H1 (cell line): ENCODE measurements at regions not wholly inside any gene's neighbourhood (a gene's known extent, or its start where the extent isn't known, plus 50 kb on each side); places are given as distances from the start of the nearest gene placed in this dataset.

Experiments
- CTCF ChIA-PET: fragments of 300-600 bp; sonication (Branson Sonifier 250); formaldehyde crosslinking; loops from one replicate; lab custom pipeline; 2021; ENCODE audit not compliant: partially characterized antibody; lab: Charles Lee
- POLR2A ChIA-PET: fragments of 300-600 bp; sonication (Branson Sonifier 250); formaldehyde crosslinking; loops from one replicate; lab custom pipeline; 2021; ENCODE audit warnings: inconsistent platforms; ENCODE audit not compliant: partially characterized antibody; lab: Charles Lee
- DNase-seq, 2 experiments: peaks; one replicate each; pipeline versions ENCODE4 v3.0.0 to v3.0.0-alpha.2; 2010 to 2022; ENCODE audit warnings: low spot score in 2 of 2, low read depth in 1 of 2, mixed read lengths in 1 of 2
- FAIRE-seq: peaks from 2 replicates; lab custom pipeline; 2011; peaks lifted over from hg19 to GRCh38; lab: Jason Lieb, UNC
- H2AFZ ChIP-seq: 2 replicates; pipeline ENCODE4 v1.8.1; 2012; ENCODE audit warnings: low read length, inconsistent platforms
- H2AK5ac ChIP-seq: 2 replicates; pipeline ENCODE4 v1.6.1; 2013; ENCODE audit warnings: low read depth, low read length
- H2BK120ac ChIP-seq: replicated peaks from 2 replicates; pipeline ENCODE3; 2013; ENCODE audit warnings: low read depth, low read length, inconsistent platforms
- H2BK12ac ChIP-seq: 2 replicates; pipeline ENCODE4 v1.6.1; 2013; ENCODE audit warnings: low read depth, low read length
- H2BK15ac ChIP-seq: 2 replicates; pipeline ENCODE4 v1.6.1; 2013; ENCODE audit warnings: low read length
- H2BK20ac ChIP-seq: 2 replicates; pipeline ENCODE4 v1.6.1; 2013; ENCODE audit warnings: low read length
- H2BK5ac ChIP-seq: 2 replicates; pipeline ENCODE4 v1.6.1; 2013; ENCODE audit warnings: low read depth, low read length
- H3K14ac ChIP-seq: 2 replicates; pipeline ENCODE4 v1.6.1; 2013; ENCODE audit warnings: inconsistent platforms; ENCODE audit not compliant: insufficient read length
- H3K18ac ChIP-seq: 2 replicates; pipeline ENCODE4 v1.6.1; 2013; ENCODE audit warnings: low read length; ENCODE audit errors: extremely low read depth
- H3K23ac ChIP-seq: 2 replicates; pipeline ENCODE4 v1.6.1; 2013; ENCODE audit warnings: inconsistent platforms; ENCODE audit not compliant: insufficient read length
- H3K23me2 ChIP-seq: 2 replicates; pipeline ENCODE4 v1.6.1; 2013; ENCODE audit warnings: low read depth, low read length
- H3K27ac ChIP-seq: 2 replicates; pipeline ENCODE4 v1.6.1; 2011; ENCODE audit warnings: low read depth, low read length, inconsistent platforms
- H3K27me3 ChIP-seq, 4 experiments: replicated peaks in 1 of 4; 1 replicate in 1 of 4; 2 replicates in 3 of 4; pipeline versions ENCODE4 v1.6.1 to v1.8.1; 2011 to 2013; ENCODE audit warnings: low read length in 3 of 4, mild to moderate bottlenecking in 3 of 4, inconsistent platforms in 2 of 4, mixed read lengths in 2 of 4, moderate library complexity in 1 of 4; ENCODE audit not compliant: control insufficient read depth in 3 of 4, insufficient read depth in 3 of 4; ENCODE audit errors: extremely low read depth in 1 of 4
- H3K36me3 ChIP-seq, 4 experiments: 2 replicates each; pipeline versions ENCODE4 v1.6.1 to v1.8.1; 2011 to 2013; ENCODE audit warnings: mild to moderate bottlenecking in 4 of 4, low read length in 3 of 4, moderate library complexity in 2 of 4, control low read depth in 1 of 4, inconsistent platforms in 1 of 4; ENCODE audit not compliant: insufficient read depth in 4 of 4, control insufficient read depth in 2 of 4
- H3K4ac ChIP-seq: replicated peaks from 2 replicates; pipeline ENCODE3; 2013; ENCODE audit warnings: low read length, low read depth, mixed read lengths, inconsistent platforms; ENCODE audit not compliant: insufficient read length
- H3K4me1 ChIP-seq, 4 experiments: replicated peaks in 1 of 4; 1 replicate in 1 of 4; 2 replicates in 3 of 4; pipeline versions ENCODE4 v1.6.1 to v1.8.1; 2011 to 2013; ENCODE audit warnings: low read length in 3 of 4, inconsistent platforms in 2 of 4, mixed read lengths in 1 of 4; ENCODE audit not compliant: insufficient read depth in 4 of 4, control insufficient read depth in 3 of 4
- H3K4me2 ChIP-seq, 2 experiments: 2 replicates each; pipeline versions ENCODE4 v1.6.1 to v1.8.1; 2011 to 2013; ENCODE audit warnings: low read depth in 2 of 2, low read length in 2 of 2, control low read depth in 1 of 2, inconsistent platforms in 1 of 2, mild to moderate bottlenecking in 1 of 2; ENCODE audit not compliant: insufficient read depth in 1 of 2
- H3K4me3 ChIP-seq, 4 experiments: fragments of 200-600, 300-600 bp in 1 of 4; sonication (generic), shearing (Covaris generic), sonication (Bioruptor Twin) in 1 of 4; 2 replicates each; pipeline versions ENCODE4 v1.5.1 to v1.8.1; 2011 to 2016; ENCODE audit warnings: low read length in 4 of 4, low read depth in 3 of 4, control low read depth in 2 of 4, inconsistent platforms in 2 of 4, mild to moderate bottlenecking in 2 of 4, mixed read lengths in 1 of 4, moderate library complexity in 1 of 4; ENCODE audit not compliant: insufficient read depth in 2 of 4; ENCODE audit errors: extremely low read depth in 1 of 4
- H3K56ac ChIP-seq: replicated peaks from 2 replicates; pipeline ENCODE3; 2013; ENCODE audit warnings: low read depth, mild to moderate bottlenecking, mixed read lengths, low read length, inconsistent platforms; ENCODE audit not compliant: insufficient read length
- H3K79me1 ChIP-seq: 2 replicates; pipeline ENCODE4 v1.6.1; 2013; ENCODE audit warnings: low read depth, low read length, control low read depth
- H3K79me2 ChIP-seq, 2 experiments: 2 replicates each; pipeline versions ENCODE4 v1.6.1 to v1.8.1; 2012 to 2013; ENCODE audit warnings: low read length in 2 of 2, mild to moderate bottlenecking in 2 of 2, inconsistent platforms in 1 of 2; ENCODE audit not compliant: insufficient read depth in 2 of 2, control insufficient read depth in 1 of 2
- H3K9ac ChIP-seq, 4 experiments: replicated peaks in 1 of 4; 1 replicate in 1 of 4; 2 replicates in 3 of 4; pipeline versions ENCODE4 v1.6.1 to v1.8.1; 2011 to 2013; ENCODE audit warnings: low read depth in 3 of 4, low read length in 3 of 4, control low read depth in 2 of 4, mild to moderate bottlenecking in 2 of 4, moderate library complexity in 2 of 4, inconsistent platforms in 1 of 4; ENCODE audit errors: extremely low read depth in 1 of 4
- H3K9me3 ChIP-seq, 2 experiments: 2 replicates each; pipeline versions ENCODE4 v1.6.1 to v1.8.1; 2012 to 2013; ENCODE audit warnings: mild to moderate bottlenecking in 2 of 2, moderate library complexity in 2 of 2, control low read depth in 1 of 2, inconsistent platforms in 1 of 2, low read depth in 1 of 2, low read length in 1 of 2, mixed read lengths in 1 of 2; ENCODE audit not compliant: insufficient read depth in 2 of 2
- H4K20me1 ChIP-seq, 2 experiments: replicated peaks in 1 of 2; 2 replicates each; pipeline versions ENCODE3 to v1.8.1; 2011 to 2013; ENCODE audit warnings: inconsistent platforms in 2 of 2, low read length in 2 of 2, mild to moderate bottlenecking in 1 of 2; ENCODE audit not compliant: insufficient read depth in 2 of 2, control insufficient read depth in 1 of 2
- H4K5ac ChIP-seq: 2 replicates; pipeline ENCODE4 v1.6.1; 2013; ENCODE audit warnings: low read length, low read depth, mixed read lengths, inconsistent platforms; ENCODE audit not compliant: insufficient read length
- H4K8ac ChIP-seq: 2 replicates; pipeline ENCODE4 v1.8.0; 2013; ENCODE audit warnings: mild to moderate bottlenecking, moderate library complexity, low read length, inconsistent platforms; ENCODE audit not compliant: insufficient read depth; ENCODE audit errors: extremely low read depth
- H4K91ac ChIP-seq: replicated peaks from 2 replicates; pipeline ENCODE3; 2013; ENCODE audit warnings: low read length, mixed read lengths, inconsistent platforms; ENCODE audit not compliant: insufficient read length
- BACH1 ChIP-seq: IDR thresholded peaks from 2 replicates; pipeline ENCODE4 v1.6.1; 2012; ENCODE audit warnings: low read length, improper control_type of control experiment
- SP1 ChIP-seq: IDR thresholded peaks from 2 replicates; pipeline ENCODE4 v1.6.1; 2011; ENCODE audit warnings: low read depth, low read length
- WGBS, 2 experiments: shearing (Covaris generic) in 1 of 2; methylation state at CpG; one replicate each; pipeline versions ENCODE4 v1.1.6 to v1.1.7; 2013 to 2015; ENCODE audit warnings: low lambda C conversion rate in 2 of 2, mixed read lengths in 2 of 2, inconsistent platforms in 1 of 2, low coverage in 1 of 2, missing lambda C conversion rate in 1 of 2; ENCODE audit not compliant: insufficient replicate concordance in 2 of 2, insufficient coverage in 1 of 2, insufficient read length in 1 of 2; ENCODE audit errors: extremely low coverage in 1 of 2, missing lambda C conversion rate in 1 of 2; 5-methylcytosine and 5-hydroxymethylcytosine counted together
- TF ChIP-seq, protein P1 (sequence below): IDR thresholded peaks from 2 replicates; pipeline ENCODE4 v1.6.1; 2012; ENCODE audit warnings: low read length, inconsistent platforms

GRCh38 chr2:21420553-21421335, 297.0 kb downstream of the TDRD15 start:
- Histone ChIP-seq H3K23me2 (peaks cover 3% of the 10 kb centered on the region; the same call in 1 of the 2 replicates), H3K4me1 (peaks cover 0 to 2% (median 0%) of the 10 kb centered on the region in 4 experiments; a peak in 1 of 7 replicates), H4K8ac (no peak overlapping the region), H3K27ac (no peak overlapping the region), H3K56ac (no peak overlapping the region), H2BK120ac (no peak overlapping the region), H2AFZ (no peak overlapping the region), H2AK5ac (no peak overlapping the region), H3K9me3 (no peaks in the 10 kb centered on the region), H3K14ac (no peak overlapping the region), H3K18ac (no peak overlapping the region), H4K20me1 (no peaks in the 10 kb centered on the region), H3K4me3 (no peak overlapping the region), H2BK5ac (no peak overlapping the region), H3K9ac (no peak overlapping the region), H2BK12ac (no peak overlapping the region), H3K79me1 (no peaks in the 10 kb centered on the region), H3K79me2 (no peaks in the 10 kb centered on the region), H3K36me3 (no peaks in the 10 kb centered on the region), H3K4me2 (no peak overlapping the region), H4K5ac (no peak overlapping the region), H3K23ac (no peak overlapping the region), H2BK20ac (no peak overlapping the region), H4K91ac (no peak overlapping the region), H2BK15ac (no peak overlapping the region), H3K27me3 (no peaks in the 10 kb centered on the region), H3K4ac (no peak overlapping the region)
- ChIA-PET CTCF (interaction anchor here (0.7 to 3.0 kb wide), 19 partner anchors 8 to 375 kb away, joined by 3 to 16 read pairs (median 4); no protein-coding TSS in a partner anchor), POLR2A (no interaction called here)
- DNase-seq (no peak), FAIRE-seq (no peak)
- no peak for TF ChIP-seq SP1
- TF ChIP-seq, protein P1, sequence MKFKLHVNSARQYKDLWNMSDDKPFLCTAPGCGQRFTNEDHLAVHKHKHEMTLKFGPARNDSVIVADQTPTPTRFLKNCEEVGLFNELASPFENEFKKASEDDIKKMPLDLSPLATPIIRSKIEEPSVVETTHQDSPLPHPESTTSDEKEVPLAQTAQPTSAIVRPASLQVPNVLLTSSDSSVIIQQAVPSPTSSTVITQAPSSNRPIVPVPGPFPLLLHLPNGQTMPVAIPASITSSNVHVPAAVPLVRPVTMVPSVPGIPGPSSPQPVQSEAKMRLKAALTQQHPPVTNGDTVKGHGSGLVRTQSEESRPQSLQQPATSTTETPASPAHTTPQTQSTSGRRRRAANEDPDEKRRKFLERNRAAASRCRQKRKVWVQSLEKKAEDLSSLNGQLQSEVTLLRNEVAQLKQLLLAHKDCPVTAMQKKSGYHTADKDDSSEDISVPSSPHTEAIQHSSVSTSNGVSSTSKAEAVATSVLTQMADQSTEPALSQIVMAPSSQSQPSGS, result no peak
- no peak for TF ChIP-seq BACH1
- WGBS, 2 experiments, result 91% methylated on average over 10 of the region's 10 CpGs; no CpG with 5 or more reads in 1 of the 2 experiments
